Astrocyte (in vitro differentiated cells and primary cell): ENCODE measurements at regions not wholly inside any gene's neighbourhood (a gene's known extent, or its start where the extent isn't known, plus 50 kb on each side); places are given as distances from the start of the nearest gene placed in this dataset.

Source experiments
- CTCF ChIP-seq: IDR thresholded peaks from 2 replicates; pipeline ENCODE4 v1.5.1; 2011; ENCODE audit warnings: low read depth, mild to moderate bottlenecking, inconsistent platforms, low read length, moderate library complexity; ENCODE audit not compliant: insufficient read depth
- EZH2 ChIP-seq: IDR thresholded peaks from 2 replicates; pipeline ENCODE4 v1.6.1; 2012; ENCODE audit warnings: mild to moderate bottlenecking, low read length, inconsistent platforms; ENCODE audit not compliant: insufficient read depth

GRCh38 chr12:89225401-89225800 is 126.9 kb downstream of the DUSP6 start:
- TF ChIP-seq CTCF: no peak
- TF ChIP-seq EZH2: no peak
